Heart right ventricle (tissue), 16 donors: ENCODE measurements at regions not wholly inside any gene's neighbourhood (a gene's known extent, or its start where the extent isn't known, plus 50 kb on each side); places are given as distances from the start of the nearest gene placed in this dataset.

Experiments
- ATAC-seq, 8 donors: fragments of 200-7000 bp; cut with Tn5 transposase; one replicate each; pipeline ENCODE4 v1.9.1; 2020; ENCODE audit warnings: mild to moderate bottlenecking in 8 of 8, moderate library complexity in 8 of 8, moderate number of reproducible peaks in 1 of 8
- DNase-seq, 2 donors: peaks; one replicate each; pipeline ENCODE4 v3.0.0-alpha.2; 2020
- H3K27ac ChIP-seq, 10 donors: fragments of 200-600 bp; sonication (generic) in 2 of 10; one replicate each; pipeline versions ENCODE4 v1.5.0 to v1.8.0; 2020 to 2022; ENCODE audit warnings: mild to moderate bottlenecking in 3 of 10
- H3K27me3 ChIP-seq, 7 donors: fragments of 200-600 bp; one replicate each; pipeline ENCODE4 v1.8.0; 2021 to 2022; ENCODE audit warnings: mild to moderate bottlenecking in 2 of 7
- H3K36me3 ChIP-seq, 9 donors: fragments of 200-600 bp; sonication (generic) in 1 of 9; one replicate each; pipeline versions ENCODE4 v1.5.0 to v1.8.0; 2020 to 2022; ENCODE audit warnings: mild to moderate bottlenecking in 2 of 9
- H3K4me1 ChIP-seq, 9 donors: fragments of 200-600 bp; sonication (generic) in 1 of 9; one replicate each; pipeline versions ENCODE4 v1.5.0 to v1.8.0; 2020 to 2022; ENCODE audit warnings: mild to moderate bottlenecking in 4 of 9
- H3K4me3 ChIP-seq, 10 donors: fragments of 200-600 bp; sonication (generic) in 2 of 10; one replicate each; pipeline versions ENCODE4 v1.5.0 to v1.8.0; 2020 to 2022; ENCODE audit warnings: mild to moderate bottlenecking in 7 of 10, moderate library complexity in 2 of 10
- H3K9me3 ChIP-seq, 11 donors: fragments of 200-600 bp in 10 of 11; sonication (generic) in 2 of 11; one replicate each; pipeline versions ENCODE4 v1.5.0 to v1.8.0; 2013 to 2022; ENCODE audit warnings: mild to moderate bottlenecking in 2 of 11, control low read depth in 1 of 11, moderate library complexity in 1 of 11
- WGBS, 2 donors: extraction: QIAGEN DNeasy Blood & Tissue Kit; methylation state at CpG; one replicate each; pipeline ENCODE4 v1.1.7; 2013; ENCODE audit warnings: inconsistent platforms in 1 of 2; 5-methylcytosine and 5-hydroxymethylcytosine counted together
- intact Hi-C, 10 donors: fragments of 100-400 bp; cut with DNase I; formaldehyde crosslinking; loops; one replicate each; pipeline versions ENCODE4 v1.11.1 to v1.14.2; 2022
- TF ChIP-seq, protein P1 (sequence below), 9 donors: fragments of 200-600 bp; sonication (generic) in 2 of 9; IDR thresholded peaks; one replicate each; pipeline versions ENCODE4 v1.5.0 to v1.8.0; 2021 to 2022; ENCODE audit warnings: antibody characterized with exemption in 9 of 9, mild to moderate bottlenecking in 5 of 9, moderate library complexity in 1 of 9
- donor health status: Arrhythmogenic right ventricular cardiomyopathy.
- donor health status: ischemic (EF 13 %, LVEDD 7.1; RV severe dilation, severe dysfunction).
- donor health status: healthy with polysubstance abuse.
- donor health status: DM: no; HTN: yes; CAD: no.
- donor health status: DM: no; HTN: no; CAD: no.
- donor health status: ischemic (EF 25% LVEDD 6.9; RV normal size, moderate dysfunction).
- donor health status: ischemic (EF 25% LVEDD 5.7; RV mildly dilated, moderate dysfunction).
- donor health status: healthy.
- donor health status: DM: yes; HTN: yes; CAD: no.
- donor health status: Ischemic cardiomyopathy.
- donor health status: ischemic (EF 35%, LVEDD 5.7; RV mildly dilated, moderate dysfunction).
- donor health status: nonischemic (EF 11% LVEDD 7.7; RV severe dilation, severe dysfunction).
- donor health status: DM: yes; HTN: yes; CAD: no.
- donor health status: PGD.
- donor health status: ischemic (EF 29% LVEDD 5.4; RV normal size, mild dysfunction).
- donor health status: nonischemic (EF 23%, LVEDD 6.1; RV moderate dilation, normal function).

DNA sequence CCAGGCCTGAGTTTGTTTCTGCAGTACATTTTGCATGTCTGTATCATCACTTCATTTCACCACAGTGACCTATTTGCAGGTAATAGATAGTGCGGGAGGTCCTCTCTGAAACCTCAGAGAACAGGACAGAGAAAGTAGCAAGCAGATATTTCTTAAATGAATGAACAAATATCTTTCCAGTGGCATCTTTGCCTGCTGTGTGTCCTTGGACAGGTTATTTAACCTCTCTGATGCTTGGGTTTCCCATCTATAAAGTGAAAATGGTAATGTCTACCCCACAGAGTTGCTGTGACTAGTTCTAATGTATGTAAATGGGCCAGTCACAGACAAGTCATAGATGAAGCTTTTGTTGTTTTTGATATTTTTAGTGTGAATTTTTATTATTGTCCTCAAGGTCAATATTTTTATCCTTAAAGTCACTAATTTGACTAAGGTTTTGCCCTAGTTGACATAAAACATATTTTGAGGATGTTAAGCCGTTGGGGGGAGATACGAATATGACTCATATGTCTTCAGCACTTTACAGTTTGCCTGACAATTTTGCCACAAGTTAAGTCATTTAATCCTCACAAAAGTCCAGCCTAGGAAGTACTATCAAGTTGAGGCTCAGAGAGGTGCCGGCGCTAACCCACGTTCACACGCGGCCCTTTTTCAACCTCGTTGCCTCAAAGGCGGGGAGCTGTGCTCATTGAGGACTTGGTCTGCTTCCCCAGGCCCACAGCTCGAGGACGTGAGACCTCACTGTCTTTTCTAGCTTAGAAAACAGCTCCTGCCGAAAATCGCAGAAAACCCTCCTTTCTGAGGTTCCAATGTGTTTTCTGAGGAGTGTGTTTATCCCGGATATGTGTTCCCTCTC, 126.7 kb upstream of the STX18 start:
- peaks cover 0 to 4% (median 0%) of the 10 kb centered on the region in 9 donors for H3K4me1 ChIP-seq
- no peak for DNase-seq
- peaks cover 0 to 8% (median 0%) of the 10 kb centered on the region in 7 donors for H3K27me3 ChIP-seq
- no peaks in the 10 kb centered on the region for H3K9me3 ChIP-seq
- intact Hi-C loops = loop anchor here in 1 of 10 donors (10.0 kb wide), 1 partner anchor 206 kb away; no protein-coding TSS in a partner anchor
- WGBS, 2 donors = 63 to 64% methylated on average over 15 of the region's 15 CpGs
- no peaks in the 10 kb centered on the region for H3K36me3 ChIP-seq
- H3K27ac ChIP-seq = no peak overlapping the region
- no peak for ATAC-seq
- TF ChIP-seq, protein P1, sequence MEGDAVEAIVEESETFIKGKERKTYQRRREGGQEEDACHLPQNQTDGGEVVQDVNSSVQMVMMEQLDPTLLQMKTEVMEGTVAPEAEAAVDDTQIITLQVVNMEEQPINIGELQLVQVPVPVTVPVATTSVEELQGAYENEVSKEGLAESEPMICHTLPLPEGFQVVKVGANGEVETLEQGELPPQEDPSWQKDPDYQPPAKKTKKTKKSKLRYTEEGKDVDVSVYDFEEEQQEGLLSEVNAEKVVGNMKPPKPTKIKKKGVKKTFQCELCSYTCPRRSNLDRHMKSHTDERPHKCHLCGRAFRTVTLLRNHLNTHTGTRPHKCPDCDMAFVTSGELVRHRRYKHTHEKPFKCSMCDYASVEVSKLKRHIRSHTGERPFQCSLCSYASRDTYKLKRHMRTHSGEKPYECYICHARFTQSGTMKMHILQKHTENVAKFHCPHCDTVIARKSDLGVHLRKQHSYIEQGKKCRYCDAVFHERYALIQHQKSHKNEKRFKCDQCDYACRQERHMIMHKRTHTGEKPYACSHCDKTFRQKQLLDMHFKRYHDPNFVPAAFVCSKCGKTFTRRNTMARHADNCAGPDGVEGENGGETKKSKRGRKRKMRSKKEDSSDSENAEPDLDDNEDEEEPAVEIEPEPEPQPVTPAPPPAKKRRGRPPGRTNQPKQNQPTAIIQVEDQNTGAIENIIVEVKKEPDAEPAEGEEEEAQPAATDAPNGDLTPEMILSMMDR (IDR thresholded peaks at IDR 0.05) = no peak
- no peak overlapping the region for H3K4me3 ChIP-seq

DNA sequence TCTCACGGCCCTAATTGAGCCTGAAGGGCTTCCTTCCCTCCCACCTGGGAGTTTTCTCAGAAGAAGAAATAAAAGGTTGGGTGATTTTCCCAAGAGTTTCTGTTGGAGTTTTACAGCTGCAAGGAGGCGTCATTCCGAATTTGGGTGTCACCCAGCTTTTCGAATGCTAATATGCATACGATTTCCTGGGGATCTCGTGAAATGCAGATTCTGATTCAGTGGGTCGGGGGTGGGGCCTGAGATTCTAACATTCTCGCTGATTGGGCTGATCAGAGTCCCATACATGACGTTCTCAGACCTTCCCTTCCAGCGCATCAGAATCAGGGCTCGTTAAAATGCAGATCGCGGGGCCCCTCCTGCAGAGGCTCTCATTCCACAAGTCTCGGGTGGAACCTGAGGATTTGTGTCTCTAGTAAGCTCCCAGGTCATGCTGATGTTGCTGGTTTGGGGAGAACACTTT, 125.8 kb upstream of the STX18 start:
- Histone ChIP-seq H3K4me1 (peaks cover 0 to 4% (median 0%) of the 10 kb centered on the region in 9 donors), H3K27ac (no peak overlapping the region), H3K9me3 (no peaks in the 10 kb centered on the region), H3K27me3 (peaks cover 0 to 8% (median 0%) of the 10 kb centered on the region in 7 donors), H3K4me3 (no peak overlapping the region), H3K36me3 (no peaks in the 10 kb centered on the region)
- TF ChIP-seq, protein P1 (IDR thresholded peaks at IDR 0.05) = no peak
- WGBS, 2 donors = 53 to 57% methylated on average over 14 of the region's 14 CpGs
- DNase-seq (no peak), ATAC-seq (no peak)
- intact Hi-C loops = loop anchor here in 1 of 10 donors (10.0 kb wide), 1 partner anchor 207 kb away; no protein-coding TSS in a partner anchor

DNA sequence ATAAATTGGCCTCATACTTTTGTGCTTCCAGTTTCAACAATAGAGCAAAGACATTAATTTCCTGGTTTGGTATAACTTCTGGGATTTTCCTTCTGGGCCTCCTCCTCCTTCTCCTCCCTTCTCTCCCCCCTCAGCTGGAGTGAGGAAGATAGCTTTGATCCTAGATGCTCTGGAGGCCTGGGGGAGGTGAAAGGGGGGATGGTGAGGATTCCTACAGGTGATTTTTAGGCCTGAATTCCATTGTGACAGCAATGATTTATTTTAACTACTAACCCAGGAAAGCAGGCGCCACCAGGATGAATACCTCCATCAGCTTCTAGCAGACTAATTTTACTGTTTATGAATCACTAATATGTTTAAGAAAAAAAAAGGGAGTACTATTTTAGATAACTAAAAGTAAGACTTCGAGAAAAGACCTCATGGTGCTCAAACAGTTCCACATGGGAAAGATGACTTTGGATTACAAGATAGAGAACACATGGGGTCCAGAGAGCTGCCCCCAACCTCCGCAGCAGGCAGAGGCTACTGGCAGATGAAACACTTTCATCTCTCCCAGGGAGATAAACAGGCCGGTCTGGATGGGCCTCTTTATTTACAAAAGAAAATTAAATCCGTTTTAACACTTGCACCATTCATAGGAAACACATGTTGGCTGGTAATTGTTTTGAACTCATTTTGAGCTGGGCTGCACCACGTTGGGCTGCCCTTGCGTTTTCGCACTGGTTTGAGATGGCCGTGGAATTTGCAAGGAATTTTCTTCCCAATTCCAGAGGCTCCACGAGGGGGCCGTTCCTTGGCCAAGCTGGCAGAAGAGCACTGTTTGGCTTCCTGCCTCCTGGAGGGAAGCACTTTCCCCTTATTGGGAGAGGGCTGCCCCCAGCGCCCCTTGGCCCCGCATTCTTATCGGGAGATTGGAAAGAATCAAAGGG, 125.1 kb upstream of the STX18 start:
- Histone ChIP-seq H3K9me3 (no peaks in the 10 kb centered on the region), H3K36me3 (no peaks in the 10 kb centered on the region), H3K27me3 (peaks cover 0 to 6% (median 0%) of the 10 kb centered on the region in 7 donors), H3K4me3 (no peak overlapping the region), H3K27ac (no peak overlapping the region), H3K4me1 (peaks cover 0 to 4% (median 0%) of the 10 kb centered on the region in 9 donors)
- ATAC-seq (no peak), DNase-seq (no peak)
- intact Hi-C loops = loop anchor here in 1 of 10 donors (10.0 kb wide), 1 partner anchor 208 kb away; no protein-coding TSS in a partner anchor
- TF ChIP-seq, protein P1 (IDR thresholded peaks at IDR 0.05) = no peak
- 48 to 51% methylated on average over 14 of the region's 14 CpGs for WGBS, 2 donors

DNA sequence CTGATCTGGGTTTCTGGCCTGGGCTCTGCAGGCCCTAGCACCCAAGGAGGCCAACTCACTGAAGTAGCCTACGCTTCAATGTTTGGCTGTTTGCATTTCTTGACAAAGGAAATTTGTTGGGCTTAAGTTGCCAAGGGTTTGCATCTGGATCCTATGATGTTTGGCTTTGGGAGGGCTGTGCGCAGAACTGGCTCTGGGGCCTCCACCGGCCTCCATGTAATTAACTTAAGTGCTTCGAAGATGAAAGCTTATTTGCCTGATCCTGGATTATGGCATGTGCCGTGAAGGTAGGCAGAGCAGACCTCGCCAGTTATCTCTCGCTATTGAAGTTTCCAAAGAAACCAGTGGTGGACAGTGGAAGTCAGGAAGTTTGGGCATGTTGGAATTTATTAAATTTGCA, 124.3 kb upstream of the STX18 start:
- intact Hi-C loops = loop anchor here in 1 of 10 donors (10.0 kb wide), 1 partner anchor 209 kb away; no protein-coding TSS in a partner anchor

More for the DNA sequence above, 124.3 kb upstream of the STX18 start:
- Histone ChIP-seq H3K4me3 (no peak overlapping the region), H3K27me3 (peaks cover 0 to 5% (median 0%) of the 10 kb centered on the region in 7 donors), H3K4me1 (peaks cover 0 to 4% (median 0%) of the 10 kb centered on the region in 9 donors), H3K27ac (no peak overlapping the region), H3K36me3 (no peaks in the 10 kb centered on the region), H3K9me3 (no peaks in the 10 kb centered on the region)
- TF ChIP-seq, protein P1 (IDR thresholded peaks at IDR 0.05) = no peak
- DNase-seq (no peak), ATAC-seq (no peak)
- WGBS, 2 donors = 91 to 93% methylated on average over 7 of the region's 7 CpGs
